Mammary epithelial cell (primary cell): ENCODE measurements at regions not wholly inside any gene's neighbourhood (a gene's known extent, or its start where the extent isn't known, plus 50 kb on each side); places are given as distances from the start of the nearest gene placed in this dataset.

ENCODE experiments used
- CTCF ChIP-seq, 2 donors: IDR thresholded peaks in 1 of 2; conservative IDR thresholded peaks in 1 of 2; 2 replicates each; pipeline ENCODE4 v1.5.1; 2011 to 2012; ENCODE audit warnings: inconsistent platforms in 2 of 2, low read length in 2 of 2, mild to moderate bottlenecking in 2 of 2, control low read depth in 1 of 2, low read depth in 1 of 2; ENCODE audit not compliant: insufficient read depth in 1 of 2; ENCODE audit errors: extremely low read depth in 1 of 2
- EZH2 ChIP-seq: IDR thresholded peaks from 2 replicates; pipeline ENCODE4 v1.6.1; 2012; ENCODE audit warnings: low read length, inconsistent platforms, borderline replicate concordance

GRCh38 chr18:56469582-56469981, 168.8 kb downstream of the TXNL1 start:
- TF ChIP-seq CTCF (conservative IDR thresholded peaks at IDR 0.05 in 1 of 2, IDR thresholded peaks at IDR 0.05 in 1 of 2; ENCODE audit: extremely low read depth in 1 of 2, insufficient read depth in 1 of 2, low read depth in 1 of 2, low read length in 2 of 2) (no peak), EZH2 (no peak)
